BLaER1 (cell line): ENCODE measurements at regions not wholly inside any gene's neighbourhood (a gene's known extent, or its start where the extent isn't known, plus 50 kb on each side); places are given as distances from the start of the nearest gene placed in this dataset.

Experiments used
- H3K27ac ChIP-seq: shearing (Covaris generic); formaldehyde crosslinking; 2 replicates; pipeline ENCODE4 v1.8.1; 2022
- H3K27me3 ChIP-seq: shearing (Covaris generic); formaldehyde crosslinking; 2 replicates; pipeline ENCODE4 v1.8.1; 2022
- H3K36me3 ChIP-seq: shearing (Covaris generic); formaldehyde crosslinking; 2 replicates; pipeline ENCODE4 v1.8.1; 2022
- H3K4me1 ChIP-seq: shearing (Covaris generic); formaldehyde crosslinking; 2 replicates; pipeline ENCODE4 v1.8.1; 2022
- H3K4me2 ChIP-seq: shearing (Covaris generic); formaldehyde crosslinking; 2 replicates; pipeline ENCODE4 v1.8.1; 2022
- H3K4me3 ChIP-seq: shearing (Covaris generic); formaldehyde crosslinking; 2 replicates; pipeline ENCODE4 v1.8.1; 2022
- H3K9ac ChIP-seq: shearing (Covaris generic); formaldehyde crosslinking; 2 replicates; pipeline ENCODE4 v1.8.1; 2022
- H3K9me3 ChIP-seq: shearing (Covaris generic); formaldehyde crosslinking; 2 replicates; pipeline ENCODE4 v1.8.1; 2022
- H4K20me1 ChIP-seq: shearing (Covaris generic); formaldehyde crosslinking; 2 replicates; pipeline ENCODE4 v1.8.1; 2022
- Cebpa-rat ChIP-seq: shearing (Covaris generic); IDR thresholded peaks from 2 replicates; pipeline ENCODE4 v1.8.1; 2022

GRCh38 chr17:15891318-15891717 is 53.6 kb upstream of the ADORA2B start:
- peaks cover 12% of the 10 kb centered on the region for H3K4me1 ChIP-seq
- no peaks in the 10 kb centered on the region for H3K9me3 ChIP-seq
- H3K4me3 ChIP-seq = no peak overlapping the region
- no peaks in the 10 kb centered on the region for H3K36me3 ChIP-seq
- no peaks in the 10 kb centered on the region for H4K20me1 ChIP-seq
- H3K9ac ChIP-seq = no peak overlapping the region
- H3K4me2 ChIP-seq = no peak overlapping the region
- H3K27me3 ChIP-seq = no peaks in the 10 kb centered on the region
- no peak overlapping the region for H3K27ac ChIP-seq
- TF ChIP-seq Cebpa-rat = no peak

GRCh38 chr17:15892244-15892643 is 52.7 kb upstream of the ADORA2B start:
- Histone ChIP-seq H3K4me3 (no peak overlapping the region), H3K4me2 (no peak overlapping the region), H3K36me3 (no peaks in the 10 kb centered on the region), H4K20me1 (no peaks in the 10 kb centered on the region), H3K9ac (no peak overlapping the region), H3K27me3 (no peaks in the 10 kb centered on the region), H3K4me1 (peaks cover 3% of the 10 kb centered on the region), H3K9me3 (no peaks in the 10 kb centered on the region), H3K27ac (no peak overlapping the region)
- TF ChIP-seq Cebpa-rat = no peak

- no peak overlapping the region for H3K4me2 ChIP-seq
- no peak overlapping the region for H3K4me3 ChIP-seq
- H3K9ac ChIP-seq = no peak overlapping the region
- H3K27me3 ChIP-seq = no peaks in the 10 kb centered on the region
- no peak overlapping the region for H3K27ac ChIP-seq
- H3K36me3 ChIP-seq = no peaks in the 10 kb centered on the region
- H3K4me1 ChIP-seq = no peaks in the 10 kb centered on the region
- no peaks in the 10 kb centered on the region for H3K9me3 ChIP-seq
- no peaks in the 10 kb centered on the region for H4K20me1 ChIP-seq
- TF ChIP-seq Cebpa-rat = no peak; the same call in 1 of the 2 replicates
Observed at GRCh38 chr17:15892731-15893657, 51.9 kb upstream of the ADORA2B start.

- Histone ChIP-seq H3K27ac (no peak overlapping the region), H3K4me2 (no peak overlapping the region), H3K36me3 (no peaks in the 10 kb centered on the region), H3K9me3 (no peaks in the 10 kb centered on the region), H3K4me1 (no peaks in the 10 kb centered on the region), H4K20me1 (no peaks in the 10 kb centered on the region), H3K27me3 (no peaks in the 10 kb centered on the region), H3K4me3 (no peak overlapping the region), H3K9ac (no peak overlapping the region)
- TF ChIP-seq Cebpa-rat = no peak
Observed at GRCh38 chr17:15893658-15894024, 51.3 kb upstream of the ADORA2B start.

- no peaks in the 10 kb centered on the region for H3K36me3 ChIP-seq
- H4K20me1 ChIP-seq = no peaks in the 10 kb centered on the region
- H3K4me3 ChIP-seq = no peak overlapping the region
- H3K27me3 ChIP-seq = no peaks in the 10 kb centered on the region
- no peaks in the 10 kb centered on the region for H3K9me3 ChIP-seq
- no peak overlapping the region for H3K4me2 ChIP-seq
- H3K9ac ChIP-seq = no peak overlapping the region
- no peak overlapping the region for H3K27ac ChIP-seq
- no peaks in the 10 kb centered on the region for H3K4me1 ChIP-seq
- TF ChIP-seq Cebpa-rat = no peak
Observed at GRCh38 chr17:15894258-15894657, 50.7 kb upstream of the ADORA2B start.

- no peak overlapping the region for H3K4me2 ChIP-seq
- H3K27ac ChIP-seq = no peak overlapping the region
- no peaks in the 10 kb centered on the region for H3K9me3 ChIP-seq
- no peaks in the 10 kb centered on the region for H3K4me1 ChIP-seq
- H3K36me3 ChIP-seq = no peaks in the 10 kb centered on the region
- H3K4me3 ChIP-seq = no peak overlapping the region
- no peak overlapping the region for H3K9ac ChIP-seq
- H4K20me1 ChIP-seq = no peaks in the 10 kb centered on the region
- H3K27me3 ChIP-seq = no peaks in the 10 kb centered on the region
- no peak for TF ChIP-seq Cebpa-rat
Observed at GRCh38 chr17:15894913-15895658, 49.8 kb upstream of the ADORA2B start.
